ENCODE measurements at regions not wholly inside any gene's neighbourhood (a gene's known extent, or its start where the extent isn't known, plus 50 kb on each side); places are given as distances from the start of the nearest gene placed in this dataset.

GRCh38 chr5:85681871-85682270 lies 935.9 kb upstream of the COX7C start:
- H3K4me3 ChIP-seq = no peak overlapping the region
- POLR2A ChIA-PET = no interaction called here
- FAIRE-seq (peak; percentile 74), DNase-seq (ENCODE audit: extremely low read depth in 1 of 4, low spot score in 3 of 4) (peak in 2 of 4 experiments; percentile 5 to 50), ATAC-seq (peak; percentile 75)
- no peaks in the 10 kb centered on the region for H4K20me1 ChIP-seq (replicated peaks; ENCODE audit: control insufficient read depth, insufficient read depth, low read length)
- TF ChIP-seq EHMT2 (IDR thresholded peaks at IDR 0.05) = peak; percentile 31; the same call in 1 of the 2 replicates
- TF ChIP-seq EGR1 (conservative IDR thresholded peaks at IDR 0.05) = peak; percentile 43
- TF ChIP-seq OTX1 (CRISPR knock-in tag; IDR thresholded peaks at IDR 0.05) = no peak
- TF ChIP-seq CBFA2T3 (IDR thresholded peaks at IDR 0.05) = peak; percentile 78
- TF ChIP-seq DPF2 (IDR thresholded peaks at IDR 0.05) = 0 out of 2 replicates have a peak, but pooled peaks have one; percentile 25
- TF ChIP-seq TRIM24 (IDR thresholded peaks at IDR 0.05) = peak; percentile 12 to 46; a peak in 2 of 4 replicates
- TF ChIP-seq ARID1B (IDR thresholded peaks at IDR 0.05) = peak; percentile 30; the same call in 1 of the 2 replicates
- TF ChIP-seq MCM7 (IDR thresholded peaks at IDR 0.05) = no peak
- no peak for TF ChIP-seq MEF2A (IDR thresholded peaks at IDR 0.05; ENCODE audit: control insufficient read depth, low read depth, low read length)
- TF ChIP-seq TAL1 (IDR thresholded peaks at IDR 0.05) = peak; percentile 20; the same call in 1 of the 2 replicates
- TF ChIP-seq FOXM1 (IDR thresholded peaks at IDR 0.05; ENCODE audit: low read depth) = 0 out of 2 replicates have a peak, but pooled peaks have one; percentile 26
- no peak for TF ChIP-seq FOXM1 (CRISPR knock-in tag; IDR thresholded peaks at IDR 0.05; ENCODE audit: low read depth)
- TF ChIP-seq ZC3H8 (IDR thresholded peaks at IDR 0.05) = no peak
- peak; percentile 43 for TF ChIP-seq CBFA2T2 (conservative IDR thresholded peaks at IDR 0.05)
- TF ChIP-seq HDAC1 (IDR thresholded peaks at IDR 0.05) = 0 out of 4 replicates have a peak, but pooled peaks of 1 of the 2 experiments have one; percentile 18
- 0 out of 2 replicates have a peak, but pooled peaks have one; percentile 15 for TF ChIP-seq NCOR1 (IDR thresholded peaks at IDR 0.05)
- TF ChIP-seq RBM15 (IDR thresholded peaks at IDR 0.05; ENCODE audit: insufficient read depth, low read length) = no peak
- H3K27ac ChIP-seq (ENCODE audit: extremely low read depth, low read depth, low read length) = no peak overlapping the region
- no TSS peak for BruUV-seq (replicated peaks)
- no peaks in the 10 kb centered on the region for H3K9me3 ChIP-seq (replicated peaks; ENCODE audit: control insufficient read depth, insufficient read depth, low read depth, low read length)
- no peaks in the 10 kb centered on the region for H3K79me2 ChIP-seq (ENCODE audit: control insufficient read depth, insufficient read depth, low read length)
- 0% methylated on average over 2 of the region's 2 CpGs for WGBS (ENCODE audit: insufficient coverage, low coverage, missing lambda C conversion rate)
- H2AFZ ChIP-seq (ENCODE audit: low read depth, low read length) = no peak overlapping the region
- H3K27me3 ChIP-seq (ENCODE audit: control insufficient read depth in 2 of 2, insufficient read depth in 2 of 2, low read length in 2 of 2) = no peaks in the 10 kb centered on the region
- H3K36me3 ChIP-seq (ENCODE audit: control insufficient read depth, insufficient read depth, low read length) = no peaks in the 10 kb centered on the region
- no peaks in the 10 kb centered on the region for H3K4me1 ChIP-seq (replicated peaks in 1 of 2; ENCODE audit: control insufficient read depth in 2 of 2, insufficient read depth in 2 of 2, low read length in 2 of 2)
- intact Hi-C loops (cut with micrococcal nuclease) = no loop called here
- no peak overlapping the region; the same call in 1 of the 2 replicates for H3K4me2 ChIP-seq (ENCODE audit: insufficient read depth, low read length)
- CTCF ChIA-PET (ENCODE audit: low intra/inter-chr PET ratio) = no interaction called here
- no peak overlapping the region for H3K9ac ChIP-seq (ENCODE audit: insufficient read depth in 1 of 2, low read depth in 2 of 2, low read length in 2 of 2)
- in situ Hi-C loops (cut with MboI) = no loop called here
- no peaks in the 10 kb centered on the region for H3K9me1 ChIP-seq (ENCODE audit: control insufficient read depth, insufficient read depth, low read length)
